GM19463 (cell line): ENCODE measurements at regions not wholly inside any gene's neighbourhood (a gene's known extent, or its start where the extent isn't known, plus 50 kb on each side); places are given as distances from the start of the nearest gene placed in this dataset.

Experiments
- ATAC-seq: cut with Tn5 transposase; IDR thresholded peaks from one replicate; pipeline ENCODE4 v1.9.1; 2021; ENCODE audit warnings: mild to moderate bottlenecking, moderate library complexity; ENCODE audit not compliant: unreplicated experiment

- ATAC-seq, result no peak
Observed at GRCh38 chr4:46441136-46441859, 51.4 kb upstream of the GABRA2 start.
